Heart left ventricle (tissue), 16 donors: ENCODE measurements at regions not wholly inside any gene's neighbourhood (a gene's known extent, or its start where the extent isn't known, plus 50 kb on each side); places are given as distances from the start of the nearest gene placed in this dataset.

Experiments
- ATAC-seq, 4 donors: fragments of 200-7000 bp; cut with Tn5 transposase; one replicate each; pipeline ENCODE4 v1.9.1; 2020 to 2022; ENCODE audit warnings: moderate library complexity in 4 of 4, mild to moderate bottlenecking in 3 of 4, moderate number of reproducible peaks in 1 of 4
- DNase-seq, 5 donors: peaks; one replicate each; pipeline ENCODE4 v3.0.0-alpha.2; 2020
- H3K27ac ChIP-seq, 12 donors: fragments of 200-600 bp; sonication (generic) in 4 of 12; one replicate each; pipeline versions ENCODE4 v1.5.0 to v1.8.0; 2016 to 2022; ENCODE audit warnings: mild to moderate bottlenecking in 2 of 12
- H3K27me3 ChIP-seq, 9 donors: fragments of 200-600 bp; sonication (generic) in 2 of 9; one replicate each; pipeline versions ENCODE4 v1.5.1 to v1.8.0; 2016 to 2022; ENCODE audit warnings: mild to moderate bottlenecking in 3 of 9
- H3K36me3 ChIP-seq, 9 donors: fragments of 200-600 bp; sonication (generic) in 2 of 9; one replicate each; pipeline versions ENCODE4 v1.5.0 to v1.8.0; 2018 to 2022; ENCODE audit warnings: mild to moderate bottlenecking in 2 of 9
- H3K4me1 ChIP-seq, 12 donors: fragments of 200-600 bp; sonication (generic) in 4 of 12; one replicate each; pipeline versions ENCODE4 v1.5.0 to v1.8.0; 2016 to 2022; ENCODE audit warnings: mild to moderate bottlenecking in 3 of 12
- H3K4me3 ChIP-seq, 12 donors: fragments of 200-600 bp; sonication (generic) in 4 of 12; one replicate each; pipeline versions ENCODE4 v1.5.0 to v1.8.0; 2017 to 2022; ENCODE audit warnings: mild to moderate bottlenecking in 9 of 12, moderate library complexity in 4 of 12
- H3K9me3 ChIP-seq, 12 donors: fragments of 200-600 bp; sonication (generic) in 4 of 12; one replicate each; pipeline versions ENCODE4 v1.5.0 to v1.8.0; 2016 to 2022; ENCODE audit warnings: mild to moderate bottlenecking in 1 of 12
- CTCF ChIP-seq, 12 donors: fragments of 200-600 bp; sonication (generic) in 4 of 12; IDR thresholded peaks; one replicate each; pipeline versions ENCODE4 v1.5.0 to v1.8.0; 2018 to 2022; ENCODE audit warnings: antibody characterized with exemption in 12 of 12, mild to moderate bottlenecking in 5 of 12
- POLR2A ChIP-seq, 2 donors: fragments of 450-650 bp; IDR thresholded peaks; one replicate each; pipeline ENCODE4 v1.6.1; 2017; ENCODE audit warnings: antibody characterized with exemption in 2 of 2, mild to moderate bottlenecking in 2 of 2, moderate library complexity in 2 of 2
- WGBS, 4 donors: extraction: QIAGEN DNeasy Blood & Tissue Kit in 2 of 4; methylation state at CpG; one replicate each; pipeline versions ENCODE4 v1.1.5 to v1.1.7; 2013 to 2018; 5-methylcytosine and 5-hydroxymethylcytosine counted together
- intact Hi-C, 10 donors: fragments of 100-400 bp; cut with DNase I; formaldehyde crosslinking; loops; one replicate each; pipeline versions ENCODE4 v1.11.1 to v1.14.2; 2022
- donor health status: ischemic (EF 13 %, LVEDD 7.1; RV severe dilation, severe dysfunction).
- donor health status: healthy with polysubstance abuse.
- donor health status: DM: no; HTN: yes; CAD: no.
- donor health status: DM: no; HTN: no; CAD: no.
- donor health status: ischemic (EF 25% LVEDD 6.9; RV normal size, moderate dysfunction).
- donor health status: ischemic (EF 25% LVEDD 5.7; RV mildly dilated, moderate dysfunction).
- donor health status: healthy.
- donor health status: DM: yes; HTN: yes; CAD: no.
- donor health status: ischemic (EF 35%, LVEDD 5.7; RV mildly dilated, moderate dysfunction).
- donor health status: nonischemic (EF 11% LVEDD 7.7; RV severe dilation, severe dysfunction).
- donor health status: DM: yes; HTN: yes; CAD: no.
- donor health status: PGD.
- donor health status: ischemic (EF 29% LVEDD 5.4; RV normal size, mild dysfunction).
- donor health status: nonischemic (EF 23%, LVEDD 6.1; RV moderate dilation, normal function).

GRCh38 chr6:105949869-105950268 is 136.3 kb upstream of the PRDM1 start:
- TF ChIP-seq CTCF (IDR thresholded peaks at IDR 0.05), result no peak
- TF ChIP-seq POLR2A (IDR thresholded peaks at IDR 0.05), result no peak
- intact Hi-C loops, result no loop called here
- H3K4me3 ChIP-seq, result no peak overlapping the region
- H3K9me3 ChIP-seq, result no peaks in the 10 kb centered on the region
- H3K27me3 ChIP-seq, result peaks cover 0 to 14% (median 0%) of the 10 kb centered on the region in 9 donors
- no peak for ATAC-seq
- DNase-seq, result no peak
- 73 to 81% (median 79%) methylated on average over 2 of the region's 2 CpGs for whole genome bisulfite sequencing, 4 donors
- H3K27ac ChIP-seq, result no peak overlapping the region
- no peaks in the 10 kb centered on the region for H3K36me3 ChIP-seq
- peaks cover 0 to 11% (median 0%) of the 10 kb centered on the region in 12 donors for H3K4me1 ChIP-seq

GRCh38 chr6:105943514-105943913 is 142.6 kb upstream of the PRDM1 start:
- no peak for ATAC-seq
- no peak overlapping the region for H3K4me3 ChIP-seq
- intact Hi-C loops, result no loop called here
- H3K9me3 ChIP-seq, result no peaks in the 10 kb centered on the region
- H3K4me1 ChIP-seq, result no peaks in the 10 kb centered on the region
- no peaks in the 10 kb centered on the region for H3K36me3 ChIP-seq
- no peak overlapping the region for H3K27ac ChIP-seq
- H3K27me3 ChIP-seq, result peaks cover 0 to 9% (median 0%) of the 10 kb centered on the region in 9 donors
- TF ChIP-seq CTCF (IDR thresholded peaks at IDR 0.05), result no peak
- no peak for TF ChIP-seq POLR2A (IDR thresholded peaks at IDR 0.05)
- 86 to 89% (median 87%) methylated on average over 2 of the region's 2 CpGs for WGBS, 4 donors
- DNase-seq, result no peak

GRCh38 chr6:105941621-105942412 is 144.3 kb upstream of the PRDM1 start:
- Histone ChIP-seq H3K9me3 (no peaks in the 10 kb centered on the region), H3K4me1 (no peaks in the 10 kb centered on the region), H3K36me3 (no peaks in the 10 kb centered on the region), H3K27ac (no peak overlapping the region), H3K4me3 (no peak overlapping the region), H3K27me3 (peaks cover 0 to 9% (median 0%) of the 10 kb centered on the region in 9 donors)
- intact Hi-C loops, result no loop called here
- WGBS, 4 donors, result 89 to 96% (median 92%) methylated on average over 2 of the region's 2 CpGs
- no peak for DNase-seq
- TF ChIP-seq POLR2A (IDR thresholded peaks at IDR 0.05) (no peak), CTCF (IDR thresholded peaks at IDR 0.05) (no peak)
- ATAC-seq, result no peak

GRCh38 chr6:105940990-105941389 is 145.1 kb upstream of the PRDM1 start:
- Histone ChIP-seq H3K4me3 (no peak overlapping the region), H3K9me3 (no peaks in the 10 kb centered on the region), H3K27me3 (peaks cover 0 to 3% (median 0%) of the 10 kb centered on the region in 9 donors), H3K4me1 (no peaks in the 10 kb centered on the region), H3K36me3 (no peaks in the 10 kb centered on the region), H3K27ac (no peak overlapping the region)
- 44 to 67% (median 61%) methylated on average over 2 of the region's 2 CpGs for WGBS, 4 donors
- ATAC-seq (no peak), DNase-seq (no peak)
- intact Hi-C loops, result no loop called here
- no peak for TF ChIP-seq POLR2A (IDR thresholded peaks at IDR 0.05)
- TF ChIP-seq CTCF (IDR thresholded peaks at IDR 0.05), result no peak
